ENCODE measurements at regions not wholly inside any gene's neighbourhood (a gene's known extent, or its start where the extent isn't known, plus 50 kb on each side); places are given as distances from the start of the nearest gene placed in this dataset.

GRCh38 chr13:55410398-55411330, 1730.1 kb upstream of the PRR20A start:
- TF ChIP-seq CTCF (IDR thresholded peaks at IDR 0.05 in 8 of 11, conservative IDR thresholded peaks at IDR 0.05 in 3 of 11) (no peak), POLR2AphosphoS5 (IDR thresholded peaks at IDR 0.05) (peak in 1 of 3 donors; percentile 27), POLR2A (IDR thresholded peaks at IDR 0.05) (no peak)

All from spleen (tissue), 7 donors.